ENCODE measurements at regions not wholly inside any gene's neighbourhood (a gene's known extent, or its start where the extent isn't known, plus 50 kb on each side); places are given as distances from the start of the nearest gene placed in this dataset.

DNA sequence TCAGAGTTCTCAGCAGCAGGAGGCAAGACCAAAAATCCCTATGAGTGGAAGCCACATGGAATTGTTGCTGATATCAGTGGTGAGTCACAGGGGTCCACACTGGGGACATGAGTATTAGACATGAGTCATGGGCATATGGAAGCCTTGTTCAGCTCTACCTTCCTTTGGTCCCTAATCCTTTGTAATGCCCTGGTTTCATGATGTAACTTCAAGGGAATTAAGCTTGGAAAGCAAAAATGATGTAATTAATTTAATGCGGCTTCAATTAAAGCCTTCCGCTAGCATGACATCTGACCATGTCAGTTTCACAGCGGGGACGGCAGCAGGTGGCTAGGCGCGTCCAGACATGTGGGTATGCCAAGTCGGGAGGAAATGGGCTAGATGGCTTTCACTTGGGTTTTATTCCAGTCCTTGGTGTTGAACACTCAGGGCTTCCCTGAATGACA lies 176.1 kb upstream of the RGMA start:
- TF ChIP-seq POLR2A (IDR thresholded peaks at IDR 0.05) = no peak
- TF ChIP-seq, protein P1, sequence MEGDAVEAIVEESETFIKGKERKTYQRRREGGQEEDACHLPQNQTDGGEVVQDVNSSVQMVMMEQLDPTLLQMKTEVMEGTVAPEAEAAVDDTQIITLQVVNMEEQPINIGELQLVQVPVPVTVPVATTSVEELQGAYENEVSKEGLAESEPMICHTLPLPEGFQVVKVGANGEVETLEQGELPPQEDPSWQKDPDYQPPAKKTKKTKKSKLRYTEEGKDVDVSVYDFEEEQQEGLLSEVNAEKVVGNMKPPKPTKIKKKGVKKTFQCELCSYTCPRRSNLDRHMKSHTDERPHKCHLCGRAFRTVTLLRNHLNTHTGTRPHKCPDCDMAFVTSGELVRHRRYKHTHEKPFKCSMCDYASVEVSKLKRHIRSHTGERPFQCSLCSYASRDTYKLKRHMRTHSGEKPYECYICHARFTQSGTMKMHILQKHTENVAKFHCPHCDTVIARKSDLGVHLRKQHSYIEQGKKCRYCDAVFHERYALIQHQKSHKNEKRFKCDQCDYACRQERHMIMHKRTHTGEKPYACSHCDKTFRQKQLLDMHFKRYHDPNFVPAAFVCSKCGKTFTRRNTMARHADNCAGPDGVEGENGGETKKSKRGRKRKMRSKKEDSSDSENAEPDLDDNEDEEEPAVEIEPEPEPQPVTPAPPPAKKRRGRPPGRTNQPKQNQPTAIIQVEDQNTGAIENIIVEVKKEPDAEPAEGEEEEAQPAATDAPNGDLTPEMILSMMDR (IDR thresholded peaks at IDR 0.05) = no peak

All from tibial nerve (tissue), 3 donors.